IgD-negative memory B cell (primary cell): ENCODE measurements at regions not wholly inside any gene's neighbourhood (a gene's known extent, or its start where the extent isn't known, plus 50 kb on each side); places are given as distances from the start of the nearest gene placed in this dataset.

Experiments used
- H3K27ac Mint-ChIP-seq, 3 donors: one replicate each; pipeline ENCODE4 v1.8.0; 2020 to 2022; ENCODE audit warnings: mild to moderate bottlenecking in 3 of 3, mixed read lengths in 3 of 3, moderate library complexity in 1 of 3
- H3K27me3 Mint-ChIP-seq: one replicate; pipeline ENCODE4 v1.8.0; 2021; ENCODE audit warnings: mixed read lengths
- H3K36me3 Mint-ChIP-seq: one replicate; pipeline ENCODE4 v1.8.0; 2020; ENCODE audit warnings: mild to moderate bottlenecking, mixed read lengths
- H3K4me1 Mint-ChIP-seq, 3 donors: one replicate each; pipeline ENCODE4 v1.8.0; 2020 to 2022; ENCODE audit warnings: mixed read lengths in 3 of 3, mild to moderate bottlenecking in 1 of 3
- H3K4me3 Mint-ChIP-seq, 4 donors: one replicate each; pipeline ENCODE4 v1.8.0; 2020 to 2022; ENCODE audit warnings: mild to moderate bottlenecking in 4 of 4, mixed read lengths in 4 of 4, moderate library complexity in 3 of 4
- H3K9me3 Mint-ChIP-seq, 3 donors: one replicate each; pipeline ENCODE4 v1.8.0; 2020 to 2021; ENCODE audit warnings: mixed read lengths in 3 of 3, mild to moderate bottlenecking in 1 of 3

GRCh38 chr18:75783566-75784281 lies 356.2 kb upstream of the SMIM21 start:
- peaks cover 0 to 4% (median 3%) of the 10 kb centered on the region in 3 donors for H3K9me3 Mint-ChIP-seq
- no peaks in the 10 kb centered on the region for H3K4me1 Mint-ChIP-seq
- H3K27ac Mint-ChIP-seq: no peak overlapping the region
- no peak overlapping the region for H3K4me3 Mint-ChIP-seq
- peaks cover 2% of the 10 kb centered on the region for H3K27me3 Mint-ChIP-seq
- peaks cover 1% of the 10 kb centered on the region for H3K36me3 Mint-ChIP-seq

GRCh38 chr18:75782826-75783225 lies 355.3 kb upstream of the SMIM21 start:
- no peak overlapping the region for H3K27ac Mint-ChIP-seq
- H3K27me3 Mint-ChIP-seq: peaks cover 3% of the 10 kb centered on the region
- H3K36me3 Mint-ChIP-seq: peaks cover 3% of the 10 kb centered on the region
- no peaks in the 10 kb centered on the region for H3K4me1 Mint-ChIP-seq
- H3K4me3 Mint-ChIP-seq: no peak overlapping the region
- H3K9me3 Mint-ChIP-seq: peaks cover 0 to 4% (median 3%) of the 10 kb centered on the region in 3 donors

DNA sequence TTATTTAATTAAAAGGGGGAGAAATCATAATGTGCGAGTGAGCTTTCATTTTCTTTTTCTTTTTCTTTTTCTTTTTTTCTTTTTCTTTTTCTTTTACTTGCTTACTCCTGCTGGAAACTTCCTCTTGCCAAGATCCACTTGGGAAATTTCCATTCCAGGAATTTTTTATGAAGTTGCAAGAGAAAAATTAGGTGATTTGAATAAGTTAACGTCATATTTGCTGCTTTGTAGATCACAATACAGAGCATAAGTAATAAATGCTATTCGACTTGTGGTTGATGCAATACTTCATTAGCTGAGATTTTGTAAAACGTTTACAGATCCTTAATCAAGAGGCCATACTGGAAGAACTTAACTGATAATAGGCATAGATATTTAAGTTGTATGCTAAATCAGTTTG lies 354.7 kb upstream of the SMIM21 start:
- no peak overlapping the region for H3K27ac Mint-ChIP-seq
- no peaks in the 10 kb centered on the region for H3K4me1 Mint-ChIP-seq
- H3K36me3 Mint-ChIP-seq: peaks cover 3% of the 10 kb centered on the region
- H3K27me3 Mint-ChIP-seq: peaks cover 4% of the 10 kb centered on the region
- H3K9me3 Mint-ChIP-seq: peaks cover 0 to 4% (median 3%) of the 10 kb centered on the region in 3 donors
- H3K4me3 Mint-ChIP-seq: no peak overlapping the region

- H3K4me1 Mint-ChIP-seq: no peaks in the 10 kb centered on the region
- no peak overlapping the region for H3K4me3 Mint-ChIP-seq
- no peaks in the 10 kb centered on the region for H3K9me3 Mint-ChIP-seq
- H3K27ac Mint-ChIP-seq: no peak overlapping the region
- peaks cover 4% of the 10 kb centered on the region for H3K27me3 Mint-ChIP-seq
- peaks cover 3% of the 10 kb centered on the region for H3K36me3 Mint-ChIP-seq
These were observed 352.4 kb upstream of the SMIM21 start for GRCh38 chr18:75779910-75780309.

- Mint-ChIP-seq H3K9me3 (no peaks in the 10 kb centered on the region), H3K4me1 (no peaks in the 10 kb centered on the region), H3K36me3 (peaks cover 3% of the 10 kb centered on the region), H3K4me3 (no peak overlapping the region), H3K27ac (no peak overlapping the region), H3K27me3 (peaks cover 4% of the 10 kb centered on the region)
These were observed 351.9 kb upstream of the SMIM21 start for GRCh38 chr18:75779450-75779849.

DNA sequence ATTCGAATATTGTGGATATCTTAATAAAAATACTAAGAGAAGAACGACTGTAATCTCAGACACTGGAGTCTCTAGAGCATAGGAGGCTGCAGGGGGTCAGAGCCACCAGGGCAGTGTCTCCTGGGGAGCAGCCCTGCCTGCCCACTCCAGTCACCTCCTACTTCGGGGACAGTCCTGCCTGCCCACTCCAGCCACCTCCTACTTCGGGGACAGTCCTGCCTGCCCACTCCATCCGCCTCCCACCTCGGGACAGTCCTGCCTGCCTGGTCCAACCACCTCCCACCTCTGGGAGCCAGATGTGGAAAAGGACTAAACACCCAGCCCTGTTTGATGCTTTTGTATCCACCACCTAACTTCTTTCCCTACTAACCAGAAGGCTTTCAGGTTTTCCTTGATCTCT lies 350.1 kb upstream of the SMIM21 start:
- H3K27me3 Mint-ChIP-seq: peaks cover 2% of the 10 kb centered on the region
- H3K9me3 Mint-ChIP-seq: peaks cover 0 to 6% (median 0%) of the 10 kb centered on the region in 3 donors
- H3K4me1 Mint-ChIP-seq: no peaks in the 10 kb centered on the region
- no peak overlapping the region for H3K27ac Mint-ChIP-seq
- no peak overlapping the region for H3K4me3 Mint-ChIP-seq
- peaks cover 3% of the 10 kb centered on the region for H3K36me3 Mint-ChIP-seq

DNA sequence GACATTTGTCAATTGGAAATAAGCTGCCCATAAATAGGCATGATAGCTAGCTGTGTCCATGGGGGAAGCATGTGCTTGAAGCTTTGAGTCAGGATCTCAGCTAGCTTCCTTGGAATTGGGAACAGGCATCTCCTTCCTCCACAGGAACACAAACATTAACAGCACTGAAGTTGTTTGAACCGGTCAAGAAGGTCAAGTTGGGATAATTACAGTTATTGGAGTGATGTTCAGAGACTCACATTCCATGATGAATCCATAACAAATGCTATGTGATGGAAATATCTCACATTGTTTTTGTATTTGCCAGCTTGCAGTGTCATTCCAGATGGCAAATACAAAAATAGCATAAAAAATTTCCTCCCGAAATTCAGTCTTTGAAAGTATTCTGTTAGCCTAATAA lies 347.6 kb upstream of the SMIM21 start:
- no peak overlapping the region for H3K27ac Mint-ChIP-seq
- peaks cover 2% of the 10 kb centered on the region for H3K36me3 Mint-ChIP-seq
- H3K4me3 Mint-ChIP-seq: no peak overlapping the region
- peaks cover 2% of the 10 kb centered on the region for H3K27me3 Mint-ChIP-seq
- no peaks in the 10 kb centered on the region for H3K4me1 Mint-ChIP-seq
- H3K9me3 Mint-ChIP-seq: peaks cover 0 to 7% (median 0%) of the 10 kb centered on the region in 3 donors

- Mint-ChIP-seq H3K9me3 (peaks cover 0 to 7% (median 0%) of the 10 kb centered on the region in 3 donors), H3K4me1 (no peaks in the 10 kb centered on the region), H3K4me3 (no peak overlapping the region), H3K27me3 (peaks cover 2% of the 10 kb centered on the region), H3K36me3 (peaks cover under 1% of the 10 kb centered on the region), H3K27ac (no peak overlapping the region)
These were observed 346.1 kb upstream of the SMIM21 start for GRCh38 chr18:75773618-75774017.

GRCh38 chr18:75762758-75763157 lies 335.3 kb upstream of the SMIM21 start:
- H3K4me1 Mint-ChIP-seq: no peaks in the 10 kb centered on the region
- peaks cover 2% of the 10 kb centered on the region for H3K27me3 Mint-ChIP-seq
- no peaks in the 10 kb centered on the region for H3K36me3 Mint-ChIP-seq
- H3K27ac Mint-ChIP-seq: no peak overlapping the region
- H3K4me3 Mint-ChIP-seq: no peak overlapping the region
- peaks cover 2 to 4% (median 3%) of the 10 kb centered on the region in 3 donors for H3K9me3 Mint-ChIP-seq

GRCh38 chr18:75760208-75760607 lies 332.7 kb upstream of the SMIM21 start:
- peaks cover 2 to 4% (median 3%) of the 10 kb centered on the region in 3 donors for H3K9me3 Mint-ChIP-seq
- no peak overlapping the region for H3K4me3 Mint-ChIP-seq
- no peaks in the 10 kb centered on the region for H3K4me1 Mint-ChIP-seq
- H3K27ac Mint-ChIP-seq: no peak overlapping the region
- H3K27me3 Mint-ChIP-seq: peaks cover 2% of the 10 kb centered on the region
- no peaks in the 10 kb centered on the region for H3K36me3 Mint-ChIP-seq

DNA sequence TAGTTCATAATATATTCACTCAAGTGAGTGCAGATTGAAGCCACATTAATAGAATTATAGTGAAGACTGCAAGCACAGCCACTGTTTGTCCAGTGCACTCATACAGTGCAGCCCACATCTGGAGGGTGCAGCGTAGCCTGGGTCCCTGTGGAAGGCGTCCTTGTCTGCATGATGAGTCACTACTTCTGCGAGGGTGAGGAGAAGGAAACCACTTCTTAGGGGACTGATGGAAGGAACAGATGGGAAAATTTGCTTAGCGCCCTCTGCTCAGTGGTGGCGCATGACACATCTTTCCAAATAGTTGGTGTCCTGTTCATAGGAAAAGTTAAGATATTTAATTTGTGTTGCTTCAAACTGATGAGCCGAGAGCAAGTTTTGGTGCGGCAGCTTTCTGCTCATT lies 330.4 kb upstream of the SMIM21 start:
- H3K27me3 Mint-ChIP-seq: peaks cover 2% of the 10 kb centered on the region
- H3K36me3 Mint-ChIP-seq: no peaks in the 10 kb centered on the region
- peaks cover 2 to 4% (median 3%) of the 10 kb centered on the region in 3 donors for H3K9me3 Mint-ChIP-seq

DNA sequence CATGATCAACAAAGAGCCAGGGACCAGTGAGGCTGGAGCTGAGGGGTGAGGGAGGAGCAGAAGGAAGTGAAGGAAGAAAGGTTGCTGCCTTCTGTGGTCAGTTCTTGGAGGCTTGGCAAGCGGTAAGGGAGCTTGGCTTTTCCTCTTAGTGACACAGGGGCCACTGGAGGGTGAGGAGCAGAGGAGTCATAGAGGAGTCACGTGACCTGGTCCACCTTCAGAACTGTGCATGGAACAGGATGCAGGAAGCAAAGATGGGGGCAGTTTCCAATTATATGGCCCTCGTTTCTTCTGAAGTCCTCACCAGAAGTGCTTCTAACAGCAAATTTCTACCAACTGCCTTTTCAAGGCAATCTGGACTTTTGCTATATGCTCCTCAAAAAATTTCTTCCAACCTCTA lies 326.9 kb upstream of the SMIM21 start:
- no peak overlapping the region for H3K27ac Mint-ChIP-seq
- no peaks in the 10 kb centered on the region for H3K36me3 Mint-ChIP-seq
- H3K27me3 Mint-ChIP-seq: peaks cover 2% of the 10 kb centered on the region
- H3K9me3 Mint-ChIP-seq: peaks cover 0 to 2% (median 2%) of the 10 kb centered on the region in 3 donors
- H3K4me1 Mint-ChIP-seq: no peaks in the 10 kb centered on the region
- no peak overlapping the region for H3K4me3 Mint-ChIP-seq

More for the DNA sequence above, 330.4 kb upstream of the SMIM21 start:
- Mint-ChIP-seq H3K27ac (no peak overlapping the region), H3K4me3 (no peak overlapping the region), H3K4me1 (no peaks in the 10 kb centered on the region)

GRCh38 chr18:75753753-75754152 lies 326.2 kb upstream of the SMIM21 start:
- Mint-ChIP-seq H3K9me3 (peaks cover 0 to 2% (median 0%) of the 10 kb centered on the region in 3 donors), H3K4me1 (no peaks in the 10 kb centered on the region), H3K27me3 (peaks cover 2% of the 10 kb centered on the region), H3K27ac (no peak overlapping the region), H3K4me3 (no peak overlapping the region), H3K36me3 (no peaks in the 10 kb centered on the region)

- no peaks in the 10 kb centered on the region for H3K36me3 Mint-ChIP-seq
- peaks cover 2% of the 10 kb centered on the region for H3K27me3 Mint-ChIP-seq
- H3K27ac Mint-ChIP-seq: no peak overlapping the region
- H3K4me1 Mint-ChIP-seq: no peaks in the 10 kb centered on the region
- no peaks in the 10 kb centered on the region for H3K9me3 Mint-ChIP-seq
- H3K4me3 Mint-ChIP-seq: no peak overlapping the region
These were observed 325.3 kb upstream of the SMIM21 start for GRCh38 chr18:75752740-75753263.

- no peak overlapping the region for H3K4me3 Mint-ChIP-seq
- no peak overlapping the region for H3K27ac Mint-ChIP-seq
- peaks cover 0 to 4% (median 2%) of the 10 kb centered on the region in 3 donors for H3K9me3 Mint-ChIP-seq
- H3K4me1 Mint-ChIP-seq: no peaks in the 10 kb centered on the region
- no peaks in the 10 kb centered on the region for H3K36me3 Mint-ChIP-seq
- H3K27me3 Mint-ChIP-seq: no peaks in the 10 kb centered on the region
These were observed 317.6 kb upstream of the SMIM21 start for GRCh38 chr18:75745147-75745546.

DNA sequence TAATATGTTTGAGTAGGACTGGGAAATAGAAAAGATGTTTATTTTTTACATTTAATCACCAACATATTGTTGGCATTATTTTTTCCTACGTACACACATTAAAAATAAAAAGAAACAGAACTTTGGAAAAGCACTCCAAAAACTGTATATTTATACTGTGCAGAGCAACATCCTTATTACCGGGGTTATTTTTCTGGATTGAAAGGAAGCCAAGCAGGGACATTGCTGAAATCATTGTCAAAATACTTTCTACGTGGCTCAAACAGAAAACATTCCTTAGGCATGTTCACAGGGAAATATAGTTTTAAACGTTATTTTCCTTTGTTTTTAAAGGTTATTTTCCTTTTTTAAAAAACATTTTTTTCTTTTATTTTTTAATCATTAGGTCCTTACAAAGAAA lies 315.0 kb upstream of the SMIM21 start:
- no peak overlapping the region for H3K27ac Mint-ChIP-seq
- no peak overlapping the region for H3K4me3 Mint-ChIP-seq
- H3K27me3 Mint-ChIP-seq: no peaks in the 10 kb centered on the region
- H3K36me3 Mint-ChIP-seq: no peaks in the 10 kb centered on the region
- peaks cover 4 to 9% (median 5%) of the 10 kb centered on the region in 3 donors for H3K9me3 Mint-ChIP-seq
- H3K4me1 Mint-ChIP-seq: no peaks in the 10 kb centered on the region
